Body of pancreas (tissue), 4 donors: ENCODE measurements at regions not wholly inside any gene's neighbourhood (a gene's known extent, or its start where the extent isn't known, plus 50 kb on each side); places are given as distances from the start of the nearest gene placed in this dataset.

Source experiments
- ATAC-seq: fragments of 150-250 bp; one replicate; pipeline ENCODE4 v1.9.1; 2016
- DNase-seq, 4 donors: peaks; one replicate each; pipeline ENCODE4 v3.0.0-alpha.2; 2019
- H3K27ac ChIP-seq, 4 donors: fragments of 200-600 bp; sonication (generic); 1 replicate in 3 of 4; 2 replicates in 1 of 4; pipeline versions ENCODE4 v1.5.1 to v1.6.1; 2016 to 2019; ENCODE audit warnings: mild to moderate bottlenecking in 1 of 4, mixed read lengths in 1 of 4, moderate library complexity in 1 of 4
- H3K27me3 ChIP-seq, 2 donors: fragments of 200-600 bp; sonication (generic); one replicate each; pipeline ENCODE4 v1.6.0; 2016; ENCODE audit warnings: mild to moderate bottlenecking in 1 of 2
- H3K36me3 ChIP-seq, 2 donors: fragments of 200-600 bp; sonication (generic); replicated peaks in 1 of 2; 2 replicates each; pipeline ENCODE4 v1.5.1; 2016; ENCODE audit warnings: low read depth in 2 of 2; ENCODE audit not compliant: insufficient read depth in 1 of 2
- H3K4me1 ChIP-seq: fragments of 200-600 bp; sonication (generic); one replicate; pipeline ENCODE4 v1.6.0; 2016
- H3K4me3 ChIP-seq, 2 donors: fragments of 200-600 bp; sonication (generic); 1 replicate in 1 of 2; 2 replicates in 1 of 2; pipeline ENCODE4 v1.5.1; 2016 to 2019
- H3K9me3 ChIP-seq, 3 donors: fragments of 200-600 bp; sonication (generic); 1 replicate in 2 of 3; 2 replicates in 1 of 3; pipeline ENCODE4 v1.5.1; 2016
- CTCF ChIP-seq, 7 experiments: fragments of 450-650 bp in 4 of 7; fragments of 200-600 bp in 3 of 7; sonication (generic) in 3 of 7; IDR thresholded peaks; one replicate each; pipeline ENCODE4 v1.5.1; 2016 to 2019; ENCODE audit warnings: antibody characterized with exemption in 7 of 7
- POLR2A ChIP-seq, 3 donors: fragments of 450-650 bp; IDR thresholded peaks; one replicate each; pipeline ENCODE4 v1.6.1; 2016; ENCODE audit warnings: antibody characterized with exemption in 3 of 3, mild to moderate bottlenecking in 2 of 3
- WGBS, 2 donors: methylation state at CpG; one replicate each; pipeline ENCODE4 v1.1.5; 2017; 5-methylcytosine and 5-hydroxymethylcytosine counted together
- intact Hi-C: fragments of 100-400 bp; cut with DNase I; formaldehyde crosslinking; loops from one replicate; pipeline ENCODE4 v1.15.1; 2023

DNA sequence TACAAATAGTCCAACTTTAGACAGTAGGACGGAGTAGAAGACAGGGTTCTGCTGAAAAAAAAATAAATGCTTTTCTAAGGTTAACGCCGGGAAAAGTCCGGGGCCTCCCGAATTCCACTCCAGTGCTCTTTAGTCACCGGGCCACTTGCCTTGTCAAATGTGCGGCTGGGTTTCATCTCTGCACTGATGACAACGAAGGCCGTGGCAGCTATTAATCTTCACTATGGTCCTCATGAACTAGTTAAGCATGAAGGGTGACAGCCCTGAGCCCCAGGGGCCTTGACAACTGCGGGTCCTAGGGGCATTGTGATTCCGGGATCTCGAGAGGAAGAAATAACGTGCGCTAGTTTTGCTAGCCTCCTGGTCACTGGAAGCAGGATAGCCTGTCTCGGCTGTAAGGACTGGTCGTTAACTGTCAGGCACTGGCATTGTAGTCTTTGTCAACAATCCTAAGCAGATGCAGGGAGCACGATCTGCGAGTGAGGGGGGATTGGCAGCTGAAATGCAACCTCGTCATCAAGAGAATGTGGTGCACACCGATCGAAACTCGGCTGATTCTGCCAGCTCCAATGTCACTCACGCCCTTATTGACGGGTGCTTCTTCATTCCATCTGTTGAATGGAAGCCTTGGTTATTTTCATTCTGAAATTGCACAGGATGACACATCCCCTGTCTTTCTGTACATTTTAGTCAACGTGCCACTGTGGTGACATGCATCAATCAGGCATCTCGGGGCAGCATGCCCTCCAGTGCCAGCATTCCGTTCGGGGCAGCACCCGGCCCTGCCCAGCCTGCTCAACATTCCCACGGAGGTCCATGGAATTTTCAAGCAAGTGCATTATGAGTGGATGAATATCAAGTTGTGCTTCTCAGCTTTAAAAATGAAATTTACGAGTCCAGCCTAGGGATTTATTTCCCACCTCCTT is 51.6 kb upstream of the MGMT start:
- H3K27me3 ChIP-seq: no peaks in the 10 kb centered on the region
- H3K27ac ChIP-seq: no peak overlapping the region
- H3K4me3 ChIP-seq: no peak overlapping the region
- TF ChIP-seq CTCF (IDR thresholded peaks at IDR 0.05) (no peak), POLR2A (IDR thresholded peaks at IDR 0.05) (no peak)
- H3K4me1 ChIP-seq: no peaks in the 10 kb centered on the region
- no peaks in the 10 kb centered on the region for H3K36me3 ChIP-seq
- WGBS, 2 donors: 57 to 58% methylated on average over 31 of the region's 31 CpGs
- ATAC-seq (no peak), DNase-seq (no peak)
- H3K9me3 ChIP-seq: no peaks in the 10 kb centered on the region
- intact Hi-C loops: no loop called here

DNA sequence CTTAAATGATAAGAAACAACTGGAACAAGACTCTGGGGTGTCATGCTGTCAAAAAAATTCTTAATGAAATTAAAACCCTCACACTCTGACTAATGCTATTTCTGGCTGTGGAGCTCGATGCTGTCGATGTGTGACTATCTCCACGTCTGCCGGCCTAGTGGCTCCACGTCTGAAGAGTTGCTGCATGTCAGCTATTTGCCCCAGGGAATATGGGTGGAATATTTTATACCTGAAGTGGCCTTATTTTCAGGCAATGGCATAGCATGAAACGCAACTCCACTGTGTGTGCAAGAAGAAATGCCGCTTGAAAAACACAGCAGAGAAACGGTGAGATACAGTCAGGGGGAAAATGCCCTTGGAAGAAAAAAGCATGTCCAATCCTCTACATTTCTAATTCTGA is 50.9 kb upstream of the MGMT start:
- DNase-seq: no peak
- no peaks in the 10 kb centered on the region for H3K9me3 ChIP-seq
- intact Hi-C loops: no loop called here
- H3K4me3 ChIP-seq: no peak overlapping the region
- TF ChIP-seq POLR2A (IDR thresholded peaks at IDR 0.05): no peak
- no peak for TF ChIP-seq CTCF (IDR thresholded peaks at IDR 0.05)
- H3K4me1 ChIP-seq: no peaks in the 10 kb centered on the region
- no peaks in the 10 kb centered on the region for H3K27me3 ChIP-seq
- H3K36me3 ChIP-seq: no peaks in the 10 kb centered on the region
- no peak for ATAC-seq
- H3K27ac ChIP-seq: no peak overlapping the region
- 72 to 74% methylated on average over 8 of the region's 8 CpGs for WGBS, 2 donors

DNA sequence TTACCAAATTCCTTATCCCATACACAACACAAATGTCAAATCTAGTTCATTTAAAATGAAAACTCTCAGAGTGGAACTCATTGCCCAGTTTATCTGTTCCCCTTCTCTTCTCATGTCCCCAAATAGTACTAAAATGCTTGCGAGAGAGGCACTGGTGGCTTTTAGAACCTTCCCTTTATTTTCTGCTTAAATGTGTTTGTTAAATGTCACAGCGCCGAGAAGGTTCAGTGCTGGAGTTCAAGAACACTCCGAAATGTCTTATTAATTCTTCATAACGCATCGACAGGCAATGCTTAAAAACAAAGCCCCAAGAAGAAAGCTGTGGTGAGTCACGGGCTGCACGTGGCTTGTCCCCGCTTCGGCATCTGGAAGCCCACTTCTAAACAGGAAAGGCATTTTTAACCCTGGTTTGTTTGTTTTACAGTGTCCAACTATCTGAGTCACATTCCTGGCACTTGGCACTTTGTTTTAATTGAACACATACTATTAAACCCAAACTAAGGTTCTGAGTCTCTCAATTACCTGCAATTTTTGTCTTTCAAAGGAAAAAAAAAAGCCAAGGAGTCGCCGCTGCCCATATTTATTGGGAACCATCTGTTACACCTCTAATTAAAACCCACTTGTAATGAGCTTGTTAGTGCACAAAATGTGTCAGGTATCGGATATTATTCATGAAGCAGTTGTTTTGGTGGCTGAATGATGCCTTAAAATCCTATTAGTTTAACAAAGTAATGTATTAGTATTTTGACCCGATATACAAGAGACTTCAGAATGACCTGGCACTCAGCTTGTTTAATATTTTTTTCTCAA is 49.9 kb upstream of the MGMT start:
- ATAC-seq (no peak), DNase-seq (no peak)

More for the DNA sequence above, 49.9 kb upstream of the MGMT start:
- no peak overlapping the region for H3K27ac ChIP-seq
- no peaks in the 10 kb centered on the region for H3K4me1 ChIP-seq
- no peaks in the 10 kb centered on the region for H3K27me3 ChIP-seq
- TF ChIP-seq POLR2A (IDR thresholded peaks at IDR 0.05) (no peak), CTCF (IDR thresholded peaks at IDR 0.05) (no peak)
- H3K4me3 ChIP-seq: no peak overlapping the region
- H3K36me3 ChIP-seq: no peaks in the 10 kb centered on the region
- 60 to 65% methylated on average over 14 of the region's 14 CpGs for WGBS, 2 donors
- intact Hi-C loops: no loop called here
- no peaks in the 10 kb centered on the region for H3K9me3 ChIP-seq
